Spleen (tissue), 7 donors: ENCODE measurements at regions not wholly inside any gene's neighbourhood (a gene's known extent, or its start where the extent isn't known, plus 50 kb on each side); places are given as distances from the start of the nearest gene placed in this dataset.

Experiments
- POLR2A ChIP-seq, 3 donors: fragments of 450-650 bp; IDR thresholded peaks; one replicate each; pipeline ENCODE4 v1.5.1; 2017; ENCODE audit warnings: antibody characterized with exemption in 3 of 3, mild to moderate bottlenecking in 1 of 3
- POLR2AphosphoS5 ChIP-seq, 3 donors: sonication (generic); formaldehyde crosslinking; IDR thresholded peaks; one replicate each; pipeline ENCODE4 v1.5.1; 2017; ENCODE audit warnings: antibody characterized with exemption in 3 of 3
- TF ChIP-seq, protein P1 (sequence below), 11 experiments: fragments of 200-600 bp in 7 of 11; fragments of 450-650 bp in 4 of 11; sonication (generic) in 4 of 11; IDR thresholded peaks in 8 of 11; conservative IDR thresholded peaks in 3 of 11; 1 replicate in 7 of 11; 2 replicates in 4 of 11; pipeline versions ENCODE4 v1.4.0 to v1.8.0; 2016 to 2021; ENCODE audit warnings: antibody characterized with exemption in 11 of 11, inconsistent platforms in 4 of 11, mild to moderate bottlenecking in 1 of 11
- donor health status: DM: no; HTN: no; CAD: no; lungs with moderate emphysema.
- donor health status: DM: no; HTN: no; CAD: no.
- donor health status: DM: no; HTN: no; CAD: no.

DNA sequence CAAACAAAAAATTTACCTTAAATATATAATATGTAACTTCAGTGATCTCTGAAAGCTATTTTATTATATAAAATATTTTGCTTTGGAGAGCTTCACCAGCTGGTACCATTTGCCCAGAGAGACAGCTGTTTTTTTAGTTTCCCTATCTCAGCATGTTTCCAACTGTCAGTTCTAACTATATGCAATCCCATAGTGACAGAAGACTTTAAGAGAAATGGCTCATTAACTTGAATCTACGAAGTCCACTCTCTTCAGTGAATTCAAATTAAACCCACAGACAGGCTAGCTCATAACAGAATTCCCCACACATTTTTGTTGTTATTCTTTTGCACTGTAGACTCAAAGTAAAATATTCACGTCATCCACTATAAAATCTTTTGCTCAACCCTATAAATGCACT, 251.8 kb upstream of the POU5F2 start:
- TF ChIP-seq, protein P1, sequence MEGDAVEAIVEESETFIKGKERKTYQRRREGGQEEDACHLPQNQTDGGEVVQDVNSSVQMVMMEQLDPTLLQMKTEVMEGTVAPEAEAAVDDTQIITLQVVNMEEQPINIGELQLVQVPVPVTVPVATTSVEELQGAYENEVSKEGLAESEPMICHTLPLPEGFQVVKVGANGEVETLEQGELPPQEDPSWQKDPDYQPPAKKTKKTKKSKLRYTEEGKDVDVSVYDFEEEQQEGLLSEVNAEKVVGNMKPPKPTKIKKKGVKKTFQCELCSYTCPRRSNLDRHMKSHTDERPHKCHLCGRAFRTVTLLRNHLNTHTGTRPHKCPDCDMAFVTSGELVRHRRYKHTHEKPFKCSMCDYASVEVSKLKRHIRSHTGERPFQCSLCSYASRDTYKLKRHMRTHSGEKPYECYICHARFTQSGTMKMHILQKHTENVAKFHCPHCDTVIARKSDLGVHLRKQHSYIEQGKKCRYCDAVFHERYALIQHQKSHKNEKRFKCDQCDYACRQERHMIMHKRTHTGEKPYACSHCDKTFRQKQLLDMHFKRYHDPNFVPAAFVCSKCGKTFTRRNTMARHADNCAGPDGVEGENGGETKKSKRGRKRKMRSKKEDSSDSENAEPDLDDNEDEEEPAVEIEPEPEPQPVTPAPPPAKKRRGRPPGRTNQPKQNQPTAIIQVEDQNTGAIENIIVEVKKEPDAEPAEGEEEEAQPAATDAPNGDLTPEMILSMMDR (IDR thresholded peaks at IDR 0.05 in 8 of 11, conservative IDR thresholded peaks at IDR 0.05 in 3 of 11): no peak
- TF ChIP-seq POLR2A (IDR thresholded peaks at IDR 0.05) (no peak), POLR2AphosphoS5 (IDR thresholded peaks at IDR 0.05) (no peak)
